H1 (cell line): ENCODE measurements at regions not wholly inside any gene's neighbourhood (a gene's known extent, or its start where the extent isn't known, plus 50 kb on each side); places are given as distances from the start of the nearest gene placed in this dataset.

Experiments
- CTCF ChIA-PET: fragments of 300-600 bp; sonication (Branson Sonifier 250); formaldehyde crosslinking; loops from one replicate; lab custom pipeline; 2021; ENCODE audit not compliant: partially characterized antibody; lab: Charles Lee
- POLR2A ChIA-PET: fragments of 300-600 bp; sonication (Branson Sonifier 250); formaldehyde crosslinking; loops from one replicate; lab custom pipeline; 2021; ENCODE audit warnings: inconsistent platforms; ENCODE audit not compliant: partially characterized antibody; lab: Charles Lee
- DNase-seq, 2 experiments: peaks; one replicate each; pipeline versions ENCODE4 v3.0.0 to v3.0.0-alpha.2; 2010 to 2022; ENCODE audit warnings: low spot score in 2 of 2, low read depth in 1 of 2, mixed read lengths in 1 of 2
- FAIRE-seq: peaks from 2 replicates; lab custom pipeline; 2011; peaks lifted over from hg19 to GRCh38; lab: Jason Lieb, UNC
- H2AFZ ChIP-seq: 2 replicates; pipeline ENCODE4 v1.8.1; 2012; ENCODE audit warnings: low read length, inconsistent platforms
- H2AK5ac ChIP-seq: 2 replicates; pipeline ENCODE4 v1.6.1; 2013; ENCODE audit warnings: low read depth, low read length
- H2BK120ac ChIP-seq: replicated peaks from 2 replicates; pipeline ENCODE3; 2013; ENCODE audit warnings: low read depth, low read length, inconsistent platforms
- H2BK12ac ChIP-seq: 2 replicates; pipeline ENCODE4 v1.6.1; 2013; ENCODE audit warnings: low read depth, low read length
- H2BK15ac ChIP-seq: 2 replicates; pipeline ENCODE4 v1.6.1; 2013; ENCODE audit warnings: low read length
- H2BK20ac ChIP-seq: 2 replicates; pipeline ENCODE4 v1.6.1; 2013; ENCODE audit warnings: low read length
- H2BK5ac ChIP-seq: 2 replicates; pipeline ENCODE4 v1.6.1; 2013; ENCODE audit warnings: low read depth, low read length
- H3K14ac ChIP-seq: 2 replicates; pipeline ENCODE4 v1.6.1; 2013; ENCODE audit warnings: inconsistent platforms; ENCODE audit not compliant: insufficient read length
- H3K18ac ChIP-seq: 2 replicates; pipeline ENCODE4 v1.6.1; 2013; ENCODE audit warnings: low read length; ENCODE audit errors: extremely low read depth
- H3K23ac ChIP-seq: 2 replicates; pipeline ENCODE4 v1.6.1; 2013; ENCODE audit warnings: inconsistent platforms; ENCODE audit not compliant: insufficient read length
- H3K23me2 ChIP-seq: 2 replicates; pipeline ENCODE4 v1.6.1; 2013; ENCODE audit warnings: low read depth, low read length
- H3K27ac ChIP-seq: 2 replicates; pipeline ENCODE4 v1.6.1; 2011; ENCODE audit warnings: low read depth, low read length, inconsistent platforms
- H3K27me3 ChIP-seq, 4 experiments: replicated peaks in 1 of 4; 1 replicate in 1 of 4; 2 replicates in 3 of 4; pipeline versions ENCODE4 v1.6.1 to v1.8.1; 2011 to 2013; ENCODE audit warnings: low read length in 3 of 4, mild to moderate bottlenecking in 3 of 4, inconsistent platforms in 2 of 4, mixed read lengths in 2 of 4, moderate library complexity in 1 of 4; ENCODE audit not compliant: control insufficient read depth in 3 of 4, insufficient read depth in 3 of 4; ENCODE audit errors: extremely low read depth in 1 of 4
- H3K36me3 ChIP-seq, 4 experiments: 2 replicates each; pipeline versions ENCODE4 v1.6.1 to v1.8.1; 2011 to 2013; ENCODE audit warnings: mild to moderate bottlenecking in 4 of 4, low read length in 3 of 4, moderate library complexity in 2 of 4, control low read depth in 1 of 4, inconsistent platforms in 1 of 4; ENCODE audit not compliant: insufficient read depth in 4 of 4, control insufficient read depth in 2 of 4
- H3K4ac ChIP-seq: replicated peaks from 2 replicates; pipeline ENCODE3; 2013; ENCODE audit warnings: low read length, low read depth, mixed read lengths, inconsistent platforms; ENCODE audit not compliant: insufficient read length
- H3K4me1 ChIP-seq, 4 experiments: replicated peaks in 1 of 4; 1 replicate in 1 of 4; 2 replicates in 3 of 4; pipeline versions ENCODE4 v1.6.1 to v1.8.1; 2011 to 2013; ENCODE audit warnings: low read length in 3 of 4, inconsistent platforms in 2 of 4, mixed read lengths in 1 of 4; ENCODE audit not compliant: insufficient read depth in 4 of 4, control insufficient read depth in 3 of 4
- H3K4me2 ChIP-seq, 2 experiments: 2 replicates each; pipeline versions ENCODE4 v1.6.1 to v1.8.1; 2011 to 2013; ENCODE audit warnings: low read depth in 2 of 2, low read length in 2 of 2, control low read depth in 1 of 2, inconsistent platforms in 1 of 2, mild to moderate bottlenecking in 1 of 2; ENCODE audit not compliant: insufficient read depth in 1 of 2
- H3K4me3 ChIP-seq, 4 experiments: fragments of 200-600, 300-600 bp in 1 of 4; sonication (generic), shearing (Covaris generic), sonication (Bioruptor Twin) in 1 of 4; 2 replicates each; pipeline versions ENCODE4 v1.5.1 to v1.8.1; 2011 to 2016; ENCODE audit warnings: low read length in 4 of 4, low read depth in 3 of 4, control low read depth in 2 of 4, inconsistent platforms in 2 of 4, mild to moderate bottlenecking in 2 of 4, mixed read lengths in 1 of 4, moderate library complexity in 1 of 4; ENCODE audit not compliant: insufficient read depth in 2 of 4; ENCODE audit errors: extremely low read depth in 1 of 4
- H3K56ac ChIP-seq: replicated peaks from 2 replicates; pipeline ENCODE3; 2013; ENCODE audit warnings: low read depth, mild to moderate bottlenecking, mixed read lengths, low read length, inconsistent platforms; ENCODE audit not compliant: insufficient read length
- H3K79me1 ChIP-seq: 2 replicates; pipeline ENCODE4 v1.6.1; 2013; ENCODE audit warnings: low read depth, low read length, control low read depth
- H3K79me2 ChIP-seq, 2 experiments: 2 replicates each; pipeline versions ENCODE4 v1.6.1 to v1.8.1; 2012 to 2013; ENCODE audit warnings: low read length in 2 of 2, mild to moderate bottlenecking in 2 of 2, inconsistent platforms in 1 of 2; ENCODE audit not compliant: insufficient read depth in 2 of 2, control insufficient read depth in 1 of 2
- H3K9ac ChIP-seq, 4 experiments: replicated peaks in 1 of 4; 1 replicate in 1 of 4; 2 replicates in 3 of 4; pipeline versions ENCODE4 v1.6.1 to v1.8.1; 2011 to 2013; ENCODE audit warnings: low read depth in 3 of 4, low read length in 3 of 4, control low read depth in 2 of 4, mild to moderate bottlenecking in 2 of 4, moderate library complexity in 2 of 4, inconsistent platforms in 1 of 4; ENCODE audit errors: extremely low read depth in 1 of 4
- H3K9me3 ChIP-seq, 2 experiments: 2 replicates each; pipeline versions ENCODE4 v1.6.1 to v1.8.1; 2012 to 2013; ENCODE audit warnings: mild to moderate bottlenecking in 2 of 2, moderate library complexity in 2 of 2, control low read depth in 1 of 2, inconsistent platforms in 1 of 2, low read depth in 1 of 2, low read length in 1 of 2, mixed read lengths in 1 of 2; ENCODE audit not compliant: insufficient read depth in 2 of 2
- H4K20me1 ChIP-seq, 2 experiments: replicated peaks in 1 of 2; 2 replicates each; pipeline versions ENCODE3 to v1.8.1; 2011 to 2013; ENCODE audit warnings: inconsistent platforms in 2 of 2, low read length in 2 of 2, mild to moderate bottlenecking in 1 of 2; ENCODE audit not compliant: insufficient read depth in 2 of 2, control insufficient read depth in 1 of 2
- H4K5ac ChIP-seq: 2 replicates; pipeline ENCODE4 v1.6.1; 2013; ENCODE audit warnings: low read length, low read depth, mixed read lengths, inconsistent platforms; ENCODE audit not compliant: insufficient read length
- H4K8ac ChIP-seq: 2 replicates; pipeline ENCODE4 v1.8.0; 2013; ENCODE audit warnings: mild to moderate bottlenecking, moderate library complexity, low read length, inconsistent platforms; ENCODE audit not compliant: insufficient read depth; ENCODE audit errors: extremely low read depth
- H4K91ac ChIP-seq: replicated peaks from 2 replicates; pipeline ENCODE3; 2013; ENCODE audit warnings: low read length, mixed read lengths, inconsistent platforms; ENCODE audit not compliant: insufficient read length
- BACH1 ChIP-seq: IDR thresholded peaks from 2 replicates; pipeline ENCODE4 v1.6.1; 2012; ENCODE audit warnings: low read length, improper control_type of control experiment
- CHD2 ChIP-seq: IDR thresholded peaks from 2 replicates; pipeline ENCODE4 v1.6.1; 2012; ENCODE audit warnings: low read length, improper control_type of control experiment
- CTCF ChIP-seq, 3 experiments: IDR thresholded peaks; 1 replicate in 2 of 3; 2 replicates in 1 of 3; pipeline versions ENCODE4 v1.5.1 to v1.6.1; 2011; ENCODE audit warnings: low read length in 3 of 3, mild to moderate bottlenecking in 3 of 3, inconsistent platforms in 2 of 3, low read depth in 1 of 3, moderate library complexity in 1 of 3; ENCODE audit not compliant: insufficient read depth in 1 of 3; ENCODE audit errors: control extremely low read depth in 1 of 3
- EZH2 ChIP-seq: fragments of 200-600 bp; sonication (generic); IDR thresholded peaks from 2 replicates; pipeline ENCODE4 v1.7.1; 2012; ENCODE audit warnings: low read depth, mild to moderate bottlenecking, moderate library complexity, low read length, inconsistent platforms; ENCODE audit not compliant: severe bottlenecking
- JUN ChIP-seq: IDR thresholded peaks from 2 replicates; pipeline ENCODE4 v1.6.1; 2011; ENCODE audit warnings: low read depth, mild to moderate bottlenecking, improper control_type of control experiment, low read length
- KDM1A ChIP-seq: fragments of 200-600, 300-600 bp; sonication (generic); IDR thresholded peaks from 2 replicates; pipeline ENCODE4 v1.7.1; 2016; ENCODE audit warnings: mild to moderate bottlenecking, low read length, borderline replicate concordance
- RBBP5 ChIP-seq: IDR thresholded peaks from 2 replicates; pipeline ENCODE4 v1.7.1; 2012; ENCODE audit warnings: low read depth, mild to moderate bottlenecking, inconsistent platforms, low read length, moderate library complexity, borderline replicate concordance
- RXRA ChIP-seq: IDR thresholded peaks from 2 replicates; pipeline ENCODE4 v1.6.1; 2011; ENCODE audit warnings: low read depth, mild to moderate bottlenecking, low read length, moderate library complexity; ENCODE audit not compliant: insufficient read depth
- SIRT6 ChIP-seq: IDR thresholded peaks from one replicate; pipeline ENCODE4 v1.7.1; 2012; ENCODE audit warnings: low read length, inconsistent platforms
- SP2 ChIP-seq: IDR thresholded peaks from 2 replicates; pipeline ENCODE4 v1.6.1; 2012; ENCODE audit warnings: mild to moderate bottlenecking, low read length, inconsistent platforms
- TAF7 ChIP-seq: optimal IDR thresholded peaks from 2 replicates; pipeline ENCODE3; 2011; ENCODE audit warnings: low read depth, mild to moderate bottlenecking, inconsistent platforms, low read length, moderate library complexity, borderline replicate concordance
- WGBS, 2 experiments: shearing (Covaris generic) in 1 of 2; methylation state at CpG; one replicate each; pipeline versions ENCODE4 v1.1.6 to v1.1.7; 2013 to 2015; ENCODE audit warnings: low lambda C conversion rate in 2 of 2, mixed read lengths in 2 of 2, inconsistent platforms in 1 of 2, low coverage in 1 of 2, missing lambda C conversion rate in 1 of 2; ENCODE audit not compliant: insufficient replicate concordance in 2 of 2, insufficient coverage in 1 of 2, insufficient read length in 1 of 2; ENCODE audit errors: extremely low coverage in 1 of 2, missing lambda C conversion rate in 1 of 2; 5-methylcytosine and 5-hydroxymethylcytosine counted together
- TF ChIP-seq, protein P1 (sequence below): IDR thresholded peaks from 2 replicates; pipeline ENCODE4 v1.6.1; 2012; ENCODE audit warnings: inconsistent platforms

- FAIRE-seq, result no peak
- Histone ChIP-seq H2AFZ (no peak overlapping the region), H2BK120ac (no peak overlapping the region), H3K9me3 (peaks cover 0 to 3% of the 10 kb centered on the region in 2 experiments; a peak in 1 of 4 replicates), H2AK5ac (peak overlapping the region; percentile 8; the same call in 1 of the 2 replicates), H3K27ac (no peak overlapping the region), H3K9ac (no peak overlapping the region), H3K27me3 (no peaks in the 10 kb centered on the region; a peak in 1 of 7 replicates), H3K4me1 (peaks cover 0 to 18% (median 7%) of the 10 kb centered on the region in 4 experiments; a peak in 6 of 7 replicates), H4K20me1 (no peaks in the 10 kb centered on the region), H2BK20ac (no peak overlapping the region), H3K56ac (no peak overlapping the region), H3K4ac (no peak overlapping the region), H3K4me2 (no peak overlapping the region), H3K23me2 (no peaks in the 10 kb centered on the region), H4K91ac (no peak overlapping the region), H4K5ac (no peak overlapping the region), H2BK12ac (no peak overlapping the region), H3K18ac (no peak overlapping the region), H3K79me1 (no peaks in the 10 kb centered on the region), H2BK15ac (no peak overlapping the region), H2BK5ac (no peak overlapping the region), H3K23ac (no peak overlapping the region), H3K79me2 (no peaks in the 10 kb centered on the region), H3K14ac (no peak overlapping the region), H3K4me3 (no peak overlapping the region), H4K8ac (no peak overlapping the region; the same call in 1 of the 2 replicates), H3K36me3 (no peaks in the 10 kb centered on the region)
- no peak for DNase-seq
- 86% methylated on average over 11 of the region's 12 CpGs; no CpG with 5 or more reads in 1 of the 2 experiments for WGBS, 2 experiments
- ChIA-PET POLR2A (no interaction called here), CTCF (interaction anchor here (0.6 to 1.9 kb wide), 12 partner anchors 9 to 1095 kb away, joined by 3 to 5 read pairs (median 4); no protein-coding TSS in a partner anchor)
- no peak for TF ChIP-seq RXRA
- TF ChIP-seq EZH2, result no peak
- TF ChIP-seq CTCF (IDR thresholded peaks at IDR 0.05; ENCODE audit: control extremely low read depth in 1 of 3, insufficient read depth in 1 of 3, low read depth in 1 of 3, low read length in 3 of 3), result peak in 2 of 3 experiments; percentile 13 to 30; a peak in 1 of 4 replicates
- TF ChIP-seq CHD2, result no peak
- no peak for TF ChIP-seq BACH1
- no peak for TF ChIP-seq KDM1A
- no peak for TF ChIP-seq SIRT6
- no peak for TF ChIP-seq RBBP5
- no peak for TF ChIP-seq JUN
- TF ChIP-seq, protein P1, sequence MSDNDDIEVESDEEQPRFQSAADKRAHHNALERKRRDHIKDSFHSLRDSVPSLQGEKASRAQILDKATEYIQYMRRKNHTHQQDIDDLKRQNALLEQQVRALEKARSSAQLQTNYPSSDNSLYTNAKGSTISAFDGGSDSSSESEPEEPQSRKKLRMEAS, result no peak
- TF ChIP-seq TAF7, result no peak
- no peak for TF ChIP-seq SP2
These were observed 64.9 kb upstream of the ADRA2C start for GRCh38 chr4:3701271-3701734.
